SK-N-SH treated with all-trans-retinoic acid at 6 μM for 48 hours (cell line): ENCODE measurements at regions not wholly inside any gene's neighbourhood (a gene's known extent, or its start where the extent isn't known, plus 50 kb on each side); places are given as distances from the start of the nearest gene placed in this dataset.

ENCODE experiments used
- BACH2 ChIP-seq: fragments of 250-450 bp; sonication (Bioruptor Pico); IDR thresholded peaks from 2 replicates; pipeline ENCODE4 v1.9.0; 2021; ENCODE audit warnings: mild to moderate bottlenecking, borderline replicate concordance
- CREB5 ChIP-seq: fragments of 250-450 bp; sonication (Bioruptor Pico); IDR thresholded peaks from 2 replicates; pipeline ENCODE4 v1.5.1; 2020; ENCODE audit warnings: low read depth, mild to moderate bottlenecking, moderate library complexity
- CSDC2 ChIP-seq: fragments of 250-450 bp; sonication (Bioruptor Pico); IDR thresholded peaks from 2 replicates; pipeline ENCODE4 v1.5.0; 2020; ENCODE audit warnings: mild to moderate bottlenecking, moderate library complexity
- CSRNP3 ChIP-seq: fragments of 250-450 bp; sonication (Bioruptor Pico); IDR thresholded peaks from 2 replicates; pipeline ENCODE4 v1.5.1; 2021; ENCODE audit warnings: mild to moderate bottlenecking, moderate library complexity
- ESRRG ChIP-seq: fragments of 250-450 bp; sonication (Bioruptor Pico); IDR thresholded peaks from 2 replicates; pipeline ENCODE4 v1.6.1; 2021; ENCODE audit warnings: mild to moderate bottlenecking
- ISL1 ChIP-seq: fragments of 250-450 bp; sonication (Bioruptor Pico); IDR thresholded peaks from 2 replicates; pipeline ENCODE4 v2.1.2; 2022; ENCODE audit warnings: mild to moderate bottlenecking, moderate library complexity
- OSR1 ChIP-seq: fragments of 250-450 bp; sonication (Bioruptor Pico); IDR thresholded peaks from 2 replicates; pipeline ENCODE4 v1.8.0; 2022; ENCODE audit warnings: moderate library complexity, mild to moderate bottlenecking, inconsistent platforms
- SNAI2 ChIP-seq: fragments of 250-450 bp; sonication (Bioruptor Pico); IDR thresholded peaks from 2 replicates; pipeline ENCODE4 v1.5.0; 2020; ENCODE audit warnings: mild to moderate bottlenecking, moderate library complexity
- TCF4 ChIP-seq: fragments of 250-450 bp; sonication (Bioruptor Pico); IDR thresholded peaks from 2 replicates; pipeline ENCODE4 v1.8.0; 2021; ENCODE audit warnings: mild to moderate bottlenecking, moderate library complexity, borderline replicate concordance
- TOX ChIP-seq: fragments of 250-450 bp; sonication (Bioruptor Pico); IDR thresholded peaks from 2 replicates; pipeline ENCODE4 v1.8.0; 2021; ENCODE audit warnings: mild to moderate bottlenecking, moderate library complexity, borderline replicate concordance
- ZFP30 ChIP-seq: fragments of 450-650 bp; formaldehyde crosslinking; IDR thresholded peaks from 2 replicates; pipeline ENCODE4 v1.5.0; 2022; ENCODE audit warnings: mild to moderate bottlenecking, moderate library complexity
- ZNF8 ChIP-seq: fragments of 450-650 bp; formaldehyde crosslinking; IDR thresholded peaks from 2 replicates; pipeline ENCODE4 v1.5.0; 2020; ENCODE audit warnings: mild to moderate bottlenecking, moderate library complexity
- TF ChIP-seq, protein P1 (sequence below): fragments of 250-450 bp; sonication (Bioruptor Pico); IDR thresholded peaks from 2 replicates; pipeline ENCODE4 v1.8.0; 2020; ENCODE audit warnings: mild to moderate bottlenecking, moderate library complexity, borderline replicate concordance

- TF ChIP-seq TOX (CRISPR knock-in tag) (no peak), OSR1 (CRISPR knock-in tag) (no peak), CREB5 (no peak), TCF4 (CRISPR knock-in tag) (no peak), ZFP30 (no peak), SNAI2 (CRISPR knock-in tag) (no peak), ISL1 (CRISPR knock-in tag) (no peak), BACH2 (CRISPR knock-in tag) (no peak), ESRRG (CRISPR knock-in tag) (no peak), CSRNP3 (CRISPR knock-in tag) (no peak), ZNF8 (CRISPR knock-in tag) (no peak), CSDC2 (no peak)
- TF ChIP-seq, protein P1, sequence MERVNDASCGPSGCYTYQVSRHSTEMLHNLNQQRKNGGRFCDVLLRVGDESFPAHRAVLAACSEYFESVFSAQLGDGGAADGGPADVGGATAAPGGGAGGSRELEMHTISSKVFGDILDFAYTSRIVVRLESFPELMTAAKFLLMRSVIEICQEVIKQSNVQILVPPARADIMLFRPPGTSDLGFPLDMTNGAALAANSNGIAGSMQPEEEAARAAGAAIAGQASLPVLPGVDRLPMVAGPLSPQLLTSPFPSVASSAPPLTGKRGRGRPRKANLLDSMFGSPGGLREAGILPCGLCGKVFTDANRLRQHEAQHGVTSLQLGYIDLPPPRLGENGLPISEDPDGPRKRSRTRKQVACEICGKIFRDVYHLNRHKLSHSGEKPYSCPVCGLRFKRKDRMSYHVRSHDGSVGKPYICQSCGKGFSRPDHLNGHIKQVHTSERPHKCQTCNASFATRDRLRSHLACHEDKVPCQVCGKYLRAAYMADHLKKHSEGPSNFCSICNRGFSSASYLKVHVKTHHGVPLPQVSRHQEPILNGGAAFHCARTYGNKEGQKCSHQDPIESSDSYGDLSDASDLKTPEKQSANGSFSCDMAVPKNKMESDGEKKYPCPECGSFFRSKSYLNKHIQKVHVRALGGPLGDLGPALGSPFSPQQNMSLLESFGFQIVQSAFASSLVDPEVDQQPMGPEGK: no peak
Observed at GRCh38 chr15:31276596-31277298, 49.9 kb upstream of the KLF13 start.
